Activated CD4-positive, alpha-beta memory T cell treated with anti-CD3 and anti-CD28 coated beads for 36 hours (primary cell): ENCODE measurements at regions not wholly inside any gene's neighbourhood (a gene's known extent, or its start where the extent isn't known, plus 50 kb on each side); places are given as distances from the start of the nearest gene placed in this dataset.
"Not testable (repeated sequence)": the region's sequence is repeated elsewhere in the genome, so short reads cannot be mapped to it uniquely, and the experiment has no call there.

Source experiments
- CTCF ChIA-PET: fragments of 350-600 bp; sonication (Branson Sonifier 250); formaldehyde crosslinking; loops from one replicate; lab custom pipeline; 2021; ENCODE audit warnings: antibody characterized with exemption, inconsistent platforms; lab: Charles Lee
- POLR2A ChIA-PET: fragments of 350-600 bp; sonication (Branson Sonifier 250); formaldehyde crosslinking; loops from one replicate; lab custom pipeline; 2021; ENCODE audit warnings: antibody characterized with exemption; lab: Charles Lee
- DNase-seq: peaks from one replicate; pipeline ENCODE4 v3.0.0-alpha.2; 2020
- H3K27ac Mint-ChIP-seq: one replicate; pipeline ENCODE4 v1.8.0; 2021; ENCODE audit warnings: mixed read lengths
- H3K27me3 Mint-ChIP-seq: one replicate; pipeline ENCODE4 v1.8.0; 2021; ENCODE audit warnings: mixed read lengths
- H3K36me3 Mint-ChIP-seq: one replicate; pipeline ENCODE4 v1.8.0; 2021; ENCODE audit warnings: mixed read lengths
- H3K4me1 Mint-ChIP-seq: one replicate; pipeline ENCODE4 v1.8.0; 2021; ENCODE audit warnings: low read depth, mixed read lengths
- H3K4me3 Mint-ChIP-seq: one replicate; pipeline ENCODE4 v1.8.0; 2021; ENCODE audit warnings: mild to moderate bottlenecking, mixed read lengths
- H3K9me3 Mint-ChIP-seq: one replicate; pipeline ENCODE4 v1.8.0; 2021; ENCODE audit warnings: mixed read lengths
- intact Hi-C: fragments of 100-400 bp; cut with micrococcal nuclease; formaldehyde crosslinking; loops from one replicate; pipeline ENCODE4 v1.15.1; 2023

- H3K4me1 Mint-ChIP-seq = peaks cover 8% of the 10 kb centered on the region
- CTCF ChIA-PET = interaction anchor here (0.5 to 7.2 kb wide), 11 partner anchors 19 to 445 kb away, joined by 3 to 79 read pairs (median 4); no protein-coding TSS in a partner anchor
- intact Hi-C loops = no loop called here
- no peak overlapping the region for H3K27ac Mint-ChIP-seq
- POLR2A ChIA-PET = no interaction called here
- H3K4me3 Mint-ChIP-seq = no peak overlapping the region
- no peaks in the 10 kb centered on the region for H3K36me3 Mint-ChIP-seq
- no peak for DNase-seq
- peaks cover 2% of the 10 kb centered on the region for H3K27me3 Mint-ChIP-seq
- no peaks in the 10 kb centered on the region for H3K9me3 Mint-ChIP-seq
Measured at GRCh38 chr11:122578171-122578825, 77.2 kb upstream of the UBASH3B start.

GRCh38 chr11:122572592-122572991, 82.9 kb upstream of the UBASH3B start:
- Mint-ChIP-seq H3K27me3 (peaks cover 2% of the 10 kb centered on the region), H3K4me1 (no peaks in the 10 kb centered on the region), H3K36me3 (no peaks in the 10 kb centered on the region), H3K27ac (no peak overlapping the region), H3K4me3 (no peak overlapping the region), H3K9me3 (no peaks in the 10 kb centered on the region)
- DNase-seq = no peak
- POLR2A ChIA-PET = no interaction called here
- CTCF ChIA-PET = interaction anchor here (0.6 kb wide), 1 partner anchor 323 kb away, joined by 3 read pairs; no protein-coding TSS in a partner anchor
- intact Hi-C loops = no loop called here

- no peaks in the 10 kb centered on the region for H3K36me3 Mint-ChIP-seq
- no peaks in the 10 kb centered on the region for H3K9me3 Mint-ChIP-seq
- no peaks in the 10 kb centered on the region for H3K4me1 Mint-ChIP-seq
- CTCF ChIA-PET = interaction anchor here (2.9 kb wide), 1 partner anchor 16 kb away, joined by 9 read pairs; no protein-coding TSS in a partner anchor
- POLR2A ChIA-PET = no interaction called here
- peaks cover 6% of the 10 kb centered on the region for H3K27me3 Mint-ChIP-seq
- intact Hi-C loops = no loop called here
- H3K27ac Mint-ChIP-seq = no peak overlapping the region
- DNase-seq = no peak
- H3K4me3 Mint-ChIP-seq = no peak overlapping the region
Measured at GRCh38 chr11:122563761-122564160, 91.8 kb upstream of the UBASH3B start.

- Mint-ChIP-seq H3K27ac (no peak overlapping the region), H3K36me3 (no peaks in the 10 kb centered on the region), H3K9me3 (no peaks in the 10 kb centered on the region), H3K4me3 (no peak overlapping the region), H3K27me3 (peaks cover 15% of the 10 kb centered on the region), H3K4me1 (no peaks in the 10 kb centered on the region)
- ChIA-PET CTCF (no interaction called here), POLR2A (no interaction called here)
- intact Hi-C loops = no loop called here
- DNase-seq = no peak
Measured at GRCh38 chr11:122559734-122560382, 95.7 kb upstream of the UBASH3B start.

GRCh38 chr11:122559218-122559617, 96.3 kb upstream of the UBASH3B start:
- POLR2A ChIA-PET, CTCF ChIA-PET, H3K27ac Mint-ChIP-seq, H3K36me3 Mint-ChIP-seq, intact Hi-C loops, H3K9me3 Mint-ChIP-seq, H3K4me3 Mint-ChIP-seq, H3K4me1 Mint-ChIP-seq, DNase-seq: not testable (repeated sequence)
- H3K27me3 Mint-ChIP-seq = peaks cover 15% of the 10 kb centered on the region

- intact Hi-C loops, H3K27me3 Mint-ChIP-seq, POLR2A ChIA-PET, DNase-seq, H3K27ac Mint-ChIP-seq, H3K4me3 Mint-ChIP-seq, H3K4me1 Mint-ChIP-seq, H3K9me3 Mint-ChIP-seq, H3K36me3 Mint-ChIP-seq: not testable (repeated sequence)
- CTCF ChIA-PET = interaction anchor here (1.1 kb wide), 1 partner anchor 51 kb away, joined by 3 read pairs; no protein-coding TSS in a partner anchor
Measured at GRCh38 chr11:122557163-122557562, 98.4 kb upstream of the UBASH3B start.

GRCh38 chr11:122556605-122557004, 98.9 kb upstream of the UBASH3B start:
- CTCF ChIA-PET = interaction anchor here (1.1 kb wide), 1 partner anchor 51 kb away, joined by 3 read pairs; no protein-coding TSS in a partner anchor
- no peak for DNase-seq

GRCh38 chr11:122538060-122538459, 117.5 kb upstream of the UBASH3B start:
- intact Hi-C loops = no loop called here
- Mint-ChIP-seq H3K9me3 (peaks cover 41% of the 10 kb centered on the region), H3K4me1 (no peaks in the 10 kb centered on the region), H3K4me3 (no peak overlapping the region), H3K27ac (no peak overlapping the region), H3K36me3 (peaks cover 6% of the 10 kb centered on the region), H3K27me3 (no peaks in the 10 kb centered on the region)
- CTCF ChIA-PET = no interaction called here
- POLR2A ChIA-PET = no interaction called here
- no peak for DNase-seq

More at GRCh38 chr11:122556605-122557004, 98.9 kb upstream of the UBASH3B start:
- Mint-ChIP-seq H3K27ac (no peak overlapping the region), H3K4me3 (no peak overlapping the region), H3K36me3 (no peaks in the 10 kb centered on the region), H3K9me3 (no peaks in the 10 kb centered on the region), H3K4me1 (no peaks in the 10 kb centered on the region), H3K27me3 (peaks cover 9% of the 10 kb centered on the region)
- POLR2A ChIA-PET = no interaction called here
- intact Hi-C loops = no loop called here

GRCh38 chr11:122524898-122525297, 130.6 kb upstream of the UBASH3B start:
- intact Hi-C loops = no loop called here
- Mint-ChIP-seq H3K4me1 (no peaks in the 10 kb centered on the region), H3K27ac (no peak overlapping the region), H3K9me3 (no peaks in the 10 kb centered on the region), H3K4me3 (no peak overlapping the region), H3K36me3 (no peaks in the 10 kb centered on the region), H3K27me3 (peaks cover 12% of the 10 kb centered on the region)
- CTCF ChIA-PET = no interaction called here
- POLR2A ChIA-PET = no interaction called here
- no peak for DNase-seq

GRCh38 chr11:122523846-122524805, 131.4 kb upstream of the UBASH3B start:
- peaks cover 11% of the 10 kb centered on the region for H3K27me3 Mint-ChIP-seq
- H3K4me1 Mint-ChIP-seq = no peaks in the 10 kb centered on the region
- no peak for DNase-seq
- no peaks in the 10 kb centered on the region for H3K9me3 Mint-ChIP-seq
- ChIA-PET CTCF (interaction anchor here (0.6 kb wide), 1 partner anchor 79 kb away, joined by 3 read pairs; no protein-coding TSS in a partner anchor), POLR2A (interaction anchor here (0.6 kb wide), 1 partner anchor 640 kb away, joined by 3 read pairs; no protein-coding TSS in a partner anchor)
- intact Hi-C loops = no loop called here
- H3K27ac Mint-ChIP-seq = no peak overlapping the region
- no peak overlapping the region for H3K4me3 Mint-ChIP-seq
- no peaks in the 10 kb centered on the region for H3K36me3 Mint-ChIP-seq

GRCh38 chr11:122521626-122522025, 133.9 kb upstream of the UBASH3B start:
- Mint-ChIP-seq H3K36me3 (no peaks in the 10 kb centered on the region), H3K9me3 (no peaks in the 10 kb centered on the region), H3K27ac (no peak overlapping the region), H3K4me3 (no peak overlapping the region), H3K4me1 (no peaks in the 10 kb centered on the region), H3K27me3 (peaks cover 5% of the 10 kb centered on the region)
- DNase-seq = no peak
- ChIA-PET POLR2A (no interaction called here), CTCF (no interaction called here)
- intact Hi-C loops = no loop called here
